Common myeloid progenitor, CD34-positive (primary cell): ENCODE measurements at regions not wholly inside any gene's neighbourhood (a gene's known extent, or its start where the extent isn't known, plus 50 kb on each side); places are given as distances from the start of the nearest gene placed in this dataset.

Experiments used
- CTCF ChIA-PET: fragments of 350-600 bp; sonication (Branson Sonifier 250); formaldehyde crosslinking; loops from one replicate; lab custom pipeline; 2021; ENCODE audit warnings: antibody characterized with exemption; lab: Charles Lee
- POLR2A ChIA-PET: fragments of 350-600 bp; sonication (Branson Sonifier 250); formaldehyde crosslinking; loops from one replicate; lab custom pipeline; 2021; ENCODE audit warnings: antibody characterized with exemption; lab: Charles Lee
- DNase-seq, 3 donors: peaks; one replicate each; pipeline versions ENCODE4 v3.0.0 to v3.0.0-alpha.2; 2013
- H3K27ac ChIP-seq, 2 experiments: 1 replicate in 1 of 2; 2 replicates in 1 of 2; pipeline ENCODE4 v1.7.0; 2013; ENCODE audit warnings: inconsistent platforms in 2 of 2, low read length in 2 of 2, mild to moderate bottlenecking in 2 of 2, low read depth in 1 of 2, moderate library complexity in 1 of 2; ENCODE audit not compliant: severe bottlenecking in 2 of 2, insufficient read depth in 1 of 2, poor library complexity in 1 of 2
- H3K27me3 ChIP-seq, 5 experiments: replicated peaks in 2 of 5; 1 replicate in 3 of 5; 2 replicates in 2 of 5; pipeline versions ENCODE4 v1.6.1 to v1.7.0; 2013; ENCODE audit warnings: low read length in 4 of 5, mild to moderate bottlenecking in 2 of 5, moderate library complexity in 2 of 5, inconsistent platforms in 1 of 5; ENCODE audit not compliant: insufficient read depth in 5 of 5, control insufficient read depth in 4 of 5
- H3K36me3 ChIP-seq, 4 experiments: 1 replicate in 2 of 4; 2 replicates in 2 of 4; pipeline versions ENCODE4 v1.6.1 to v1.7.0; 2013; ENCODE audit warnings: low read length in 3 of 4, control low read depth in 1 of 4, mild to moderate bottlenecking in 1 of 4; ENCODE audit not compliant: control insufficient read depth in 4 of 4, insufficient read depth in 4 of 4
- H3K4me1 ChIP-seq, 4 experiments: 1 replicate in 3 of 4; 2 replicates in 1 of 4; pipeline versions ENCODE4 v1.6.1 to v1.7.1; 2013; ENCODE audit warnings: low read length in 3 of 4, mild to moderate bottlenecking in 3 of 4, control low read depth in 1 of 4, inconsistent platforms in 1 of 4, moderate library complexity in 1 of 4; ENCODE audit not compliant: control insufficient read depth in 4 of 4, insufficient read depth in 4 of 4; ENCODE audit errors: control extremely low read depth in 1 of 4
- H3K4me3 ChIP-seq, 7 experiments: 1 replicate in 4 of 7; 2 replicates in 3 of 7; pipeline versions ENCODE4 v1.5.1 to v1.7.0; 2013; ENCODE audit warnings: mild to moderate bottlenecking in 7 of 7, low read length in 6 of 7, moderate library complexity in 6 of 7, inconsistent platforms in 2 of 7, low read depth in 2 of 7, control low read depth in 1 of 7; ENCODE audit not compliant: insufficient read depth in 4 of 7, control insufficient read depth in 1 of 7; ENCODE audit errors: extremely low read depth in 1 of 7
- H3K9me3 ChIP-seq, 5 experiments: 1 replicate in 4 of 5; 2 replicates in 1 of 5; pipeline versions ENCODE4 v1.6.1 to v1.7.1; 2013; ENCODE audit warnings: low read length in 4 of 5, mild to moderate bottlenecking in 2 of 5, inconsistent platforms in 1 of 5, low read depth in 1 of 5, moderate library complexity in 1 of 5; ENCODE audit not compliant: control insufficient read depth in 4 of 5, insufficient read depth in 2 of 5; ENCODE audit errors: control extremely low read depth in 1 of 5
- WGBS: methylation state at CpG from one replicate; pipeline ENCODE4 v1.1.5; 2013; ENCODE audit not compliant: insufficient coverage; 5-methylcytosine and 5-hydroxymethylcytosine counted together

DNA sequence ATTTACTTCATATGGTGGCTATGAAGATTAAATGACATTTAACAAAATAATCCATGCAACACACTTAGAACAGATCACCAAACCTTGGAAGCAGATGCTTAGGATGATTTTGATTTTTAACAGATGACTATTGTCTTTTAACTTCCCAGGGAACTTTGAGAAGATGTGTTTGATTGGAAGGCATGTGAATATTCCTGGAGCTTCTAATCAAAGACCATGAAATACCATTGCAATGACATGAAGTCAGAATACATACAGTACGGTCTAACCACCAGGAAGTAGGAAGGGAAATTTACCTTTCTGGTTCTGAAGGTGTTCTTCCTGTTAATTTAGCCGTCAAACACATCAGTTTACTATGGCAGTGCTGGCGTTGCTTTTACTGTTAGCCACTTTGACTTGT is 414.9 kb downstream of the TMEM114 start:
- 96% methylated on average over 3 of the region's 3 CpGs for WGBS
- Histone ChIP-seq H3K27me3 (no peaks in the 10 kb centered on the region), H3K9me3 (no peaks in the 10 kb centered on the region), H3K4me3 (no peak overlapping the region), H3K36me3 (no peaks in the 10 kb centered on the region), H3K4me1 (peaks cover 0 to 3% (median 0%) of the 10 kb centered on the region in 4 experiments), H3K27ac (no peak overlapping the region)
- POLR2A ChIA-PET = no interaction called here
- DNase-seq = no peak
- CTCF ChIA-PET = no interaction called here

DNA sequence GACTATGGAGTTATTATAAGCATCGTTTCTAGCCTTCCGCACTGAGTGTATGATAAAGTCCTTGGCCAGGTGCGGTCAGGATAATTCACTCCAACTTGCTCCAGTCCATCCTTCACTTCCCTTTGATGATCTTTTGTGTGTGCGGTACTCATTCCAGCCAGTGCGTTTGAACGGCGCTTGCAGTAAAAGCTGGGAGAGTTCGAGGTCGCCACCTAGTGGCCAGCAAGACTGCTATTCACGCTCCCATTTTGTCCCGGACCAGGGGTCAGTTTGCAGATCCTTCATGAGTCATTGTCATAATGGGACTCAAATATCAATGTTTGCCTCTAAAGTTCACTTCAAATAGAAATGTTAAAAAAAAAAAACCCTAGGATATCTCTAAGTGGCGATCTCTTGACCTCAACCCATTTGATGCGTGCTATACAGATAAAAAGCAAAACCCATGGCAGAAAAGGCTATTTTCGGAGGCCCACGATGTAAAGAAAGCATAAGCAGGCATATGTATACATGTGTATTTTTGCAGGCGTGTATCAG is 417.1 kb downstream of the TMEM114 start:
- H3K27ac ChIP-seq = no peak overlapping the region
- no peaks in the 10 kb centered on the region for H3K36me3 ChIP-seq
- H3K27me3 ChIP-seq = no peaks in the 10 kb centered on the region
- no peaks in the 10 kb centered on the region for H3K9me3 ChIP-seq
- no peak overlapping the region for H3K4me3 ChIP-seq
- DNase-seq = peak; percentile 80 to 83 (median 82)
- WGBS = 20% methylated on average over 14 of the region's 16 CpGs
- CTCF ChIA-PET = interaction anchor here (0.6 to 1.2 kb wide), 2 partner anchors 310 to 1489 kb away, joined by 3 read pairs; no protein-coding TSS in a partner anchor
- POLR2A ChIA-PET = no interaction called here
- H3K4me1 ChIP-seq = no peaks in the 10 kb centered on the region

DNA sequence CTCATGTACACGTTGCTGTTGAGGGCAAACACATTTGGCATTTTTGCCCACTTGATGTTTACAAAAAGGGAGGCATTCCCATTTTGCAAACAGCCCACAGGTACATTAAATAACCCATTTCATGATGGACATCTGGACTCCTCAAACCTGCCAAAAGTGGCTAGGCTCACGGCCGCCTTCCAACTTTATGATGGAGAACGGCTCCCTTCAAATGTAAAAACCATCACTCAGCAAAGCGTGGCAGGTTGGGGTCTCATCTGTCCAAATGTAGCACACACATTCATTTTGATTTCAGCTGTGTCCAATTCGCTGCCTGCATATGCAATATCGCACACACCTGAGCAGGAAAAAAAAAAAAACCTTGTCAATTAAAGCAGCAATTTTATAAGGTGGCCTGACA is 417.8 kb downstream of the TMEM114 start:
- ChIA-PET POLR2A (no interaction called here), CTCF (interaction anchor here (0.6 to 1.2 kb wide), 2 partner anchors 309 to 1488 kb away, joined by 3 read pairs; no protein-coding TSS in a partner anchor)
- H3K4me3 ChIP-seq = no peak overlapping the region

DNA sequence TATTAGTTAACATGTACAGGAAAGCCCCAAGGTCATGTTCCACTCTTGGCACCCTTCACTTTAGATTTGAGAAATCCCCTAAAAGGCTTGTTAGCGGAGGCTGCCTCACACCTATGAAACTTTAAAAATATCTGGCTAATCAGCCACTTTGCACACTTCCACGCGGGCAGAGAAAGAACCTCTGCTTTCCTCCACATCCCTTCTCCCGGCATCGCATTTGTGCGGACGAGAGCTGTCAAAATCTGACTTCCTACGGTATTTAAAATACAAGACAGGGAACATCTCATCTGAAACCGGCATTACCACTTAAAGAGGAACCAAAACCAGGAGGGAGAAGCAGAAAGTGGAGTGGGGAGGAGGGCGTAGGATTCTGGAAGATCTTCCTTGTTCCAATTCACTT is 422.3 kb downstream of the TMEM114 start:
- no peak for DNase-seq
- Histone ChIP-seq H3K9me3 (no peaks in the 10 kb centered on the region), H3K4me1 (no peaks in the 10 kb centered on the region), H3K27me3 (no peaks in the 10 kb centered on the region), H3K4me3 (no peak overlapping the region), H3K36me3 (no peaks in the 10 kb centered on the region), H3K27ac (no peak overlapping the region)
- whole genome bisulfite sequencing = 74% methylated on average over 3 of the region's 10 CpGs
- ChIA-PET POLR2A (no interaction called here), CTCF (no interaction called here)

More for the DNA sequence above, 417.8 kb downstream of the TMEM114 start:
- H3K36me3 ChIP-seq = no peaks in the 10 kb centered on the region
- no peaks in the 10 kb centered on the region for H3K9me3 ChIP-seq
- WGBS = 81% methylated on average over 5 of the region's 7 CpGs
- H3K27me3 ChIP-seq = no peaks in the 10 kb centered on the region
- DNase-seq = no peak
- no peak overlapping the region for H3K27ac ChIP-seq
- no peaks in the 10 kb centered on the region for H3K4me1 ChIP-seq

DNA sequence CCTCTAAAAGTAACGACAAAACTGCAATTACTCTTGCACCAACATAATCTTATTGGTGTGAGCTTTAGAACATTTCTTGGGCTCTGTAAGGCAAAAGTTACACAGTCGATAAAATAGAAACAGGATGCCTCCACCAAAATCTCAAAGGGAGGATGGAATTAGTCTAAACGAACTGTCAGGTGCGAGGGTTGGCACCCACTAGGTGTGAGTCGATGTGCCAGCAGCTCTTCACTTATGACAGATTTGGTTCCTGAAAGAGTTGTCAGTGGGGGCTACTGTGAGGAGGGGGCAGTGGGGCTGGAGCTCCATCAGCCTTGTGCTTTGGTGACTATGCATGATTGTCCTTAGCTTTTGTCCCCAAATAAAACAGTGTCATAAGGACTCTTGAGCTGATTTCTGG is 422.9 kb downstream of the TMEM114 start:
- 96% methylated on average over 4 of the region's 5 CpGs for WGBS
- Histone ChIP-seq H3K4me3 (no peak overlapping the region), H3K9me3 (no peaks in the 10 kb centered on the region)

DNA sequence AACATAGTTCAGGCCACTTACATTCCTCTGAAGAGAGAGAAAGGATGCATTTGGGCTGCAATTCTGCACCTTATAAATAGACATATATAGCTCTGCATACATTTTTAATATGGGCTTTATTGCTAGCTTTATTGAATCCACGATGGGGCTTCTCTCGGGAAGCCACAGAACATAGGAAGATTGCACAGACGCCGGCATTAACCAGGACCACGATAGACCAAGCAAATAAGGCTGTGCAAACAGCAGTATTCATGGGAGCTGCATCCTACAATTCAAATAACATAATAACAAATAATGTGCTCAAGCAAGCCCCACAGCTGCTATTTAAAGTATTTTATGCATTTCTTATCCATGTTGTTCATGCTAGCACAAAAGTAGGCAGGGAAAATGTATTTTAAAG is 432.3 kb downstream of the TMEM114 start:
- 94% methylated on average over 5 of the region's 5 CpGs for WGBS
- ChIA-PET CTCF (no interaction called here), POLR2A (no interaction called here)
- no peak overlapping the region for H3K4me3 ChIP-seq
- H3K9me3 ChIP-seq = peaks cover 0 to 11% (median 0%) of the 10 kb centered on the region in 5 experiments
- no peaks in the 10 kb centered on the region for H3K27me3 ChIP-seq
- DNase-seq = no peak
- no peaks in the 10 kb centered on the region for H3K36me3 ChIP-seq
- no peak overlapping the region for H3K27ac ChIP-seq
- no peaks in the 10 kb centered on the region for H3K4me1 ChIP-seq

More for the DNA sequence above, 422.9 kb downstream of the TMEM114 start:
- H3K4me1 ChIP-seq = no peaks in the 10 kb centered on the region
- no peaks in the 10 kb centered on the region for H3K27me3 ChIP-seq
- ChIA-PET CTCF (no interaction called here), POLR2A (no interaction called here)
- no peaks in the 10 kb centered on the region for H3K36me3 ChIP-seq
- no peak for DNase-seq
- H3K27ac ChIP-seq = no peak overlapping the region

DNA sequence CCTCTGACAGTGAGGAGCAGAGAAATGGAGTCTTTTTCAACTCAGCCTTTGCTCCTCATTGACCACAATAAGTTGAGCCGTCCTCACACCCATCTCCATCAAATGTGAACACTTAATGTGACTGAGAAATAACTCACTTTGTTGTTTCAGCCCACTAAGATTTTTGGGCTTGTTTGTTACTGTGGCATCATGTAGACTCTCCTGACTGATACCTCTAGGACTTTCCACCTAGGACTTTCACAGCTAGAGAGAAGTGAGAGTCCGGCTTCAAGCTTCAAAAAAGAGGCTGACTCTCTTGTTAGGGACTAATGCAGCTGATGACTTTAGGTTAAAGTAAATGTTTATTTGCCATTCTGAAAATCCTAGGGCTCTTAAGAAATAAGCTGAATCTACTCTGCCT is 435.0 kb downstream of the TMEM114 start:
- 100% methylated on average over 1 of the region's 2 CpGs for WGBS
- Histone ChIP-seq H3K4me3 (no peak overlapping the region), H3K4me1 (no peaks in the 10 kb centered on the region), H3K27me3 (no peaks in the 10 kb centered on the region), H3K36me3 (no peaks in the 10 kb centered on the region), H3K27ac (no peak overlapping the region), H3K9me3 (peaks cover 0 to 11% (median 0%) of the 10 kb centered on the region in 5 experiments)
- DNase-seq = no peak
- ChIA-PET POLR2A (interaction anchor here (0.6 kb wide), 1 partner anchor 581 kb away, joined by 4 read pairs; no protein-coding TSS in a partner anchor), CTCF (interaction anchor here (0.6 kb wide), 1 partner anchor 32 kb away, joined by 5 read pairs; no protein-coding TSS in a partner anchor)
